WERI-Rb-1 (cell line): ENCODE measurements at regions not wholly inside any gene's neighbourhood (a gene's known extent, or its start where the extent isn't known, plus 50 kb on each side); places are given as distances from the start of the nearest gene placed in this dataset.

Source experiments
- DNase-seq: peaks from one replicate; pipeline ENCODE4 v3.0.0-alpha.2; 2020
- H3K27ac ChIP-seq: fragments of 250-450 bp; sonication (Bioruptor Pico); 2 replicates; pipeline ENCODE4 v1.5.1; 2020; ENCODE audit warnings: mild to moderate bottlenecking, moderate library complexity
- H3K27me3 ChIP-seq: fragments of 250-450 bp; sonication (Bioruptor Pico); 2 replicates; pipeline ENCODE4 v1.5.1; 2021; ENCODE audit warnings: mild to moderate bottlenecking, low read depth, moderate library complexity; ENCODE audit not compliant: insufficient read depth, severe bottlenecking
- H3K36me3 ChIP-seq: fragments of 250-450 bp; sonication (Bioruptor Pico); 2 replicates; pipeline ENCODE4 v1.5.1; 2020; ENCODE audit warnings: mild to moderate bottlenecking, moderate library complexity
- H3K4me3 ChIP-seq: 2 replicates; pipeline ENCODE4 v1.5.1; 2011; ENCODE audit warnings: low read depth, mild to moderate bottlenecking, control low read depth, low read length
- H3K9me3 ChIP-seq: fragments of 250-450 bp; sonication (Bioruptor Pico); 2 replicates; pipeline ENCODE4 v1.5.1; 2021; ENCODE audit warnings: mild to moderate bottlenecking, moderate library complexity; ENCODE audit not compliant: severe bottlenecking
- TF ChIP-seq, protein P1 (sequence below): IDR thresholded peaks from 2 replicates; pipeline ENCODE4 v1.5.1; 2011; ENCODE audit warnings: low read depth, mild to moderate bottlenecking, control low read depth, inconsistent platforms, low read length

DNA sequence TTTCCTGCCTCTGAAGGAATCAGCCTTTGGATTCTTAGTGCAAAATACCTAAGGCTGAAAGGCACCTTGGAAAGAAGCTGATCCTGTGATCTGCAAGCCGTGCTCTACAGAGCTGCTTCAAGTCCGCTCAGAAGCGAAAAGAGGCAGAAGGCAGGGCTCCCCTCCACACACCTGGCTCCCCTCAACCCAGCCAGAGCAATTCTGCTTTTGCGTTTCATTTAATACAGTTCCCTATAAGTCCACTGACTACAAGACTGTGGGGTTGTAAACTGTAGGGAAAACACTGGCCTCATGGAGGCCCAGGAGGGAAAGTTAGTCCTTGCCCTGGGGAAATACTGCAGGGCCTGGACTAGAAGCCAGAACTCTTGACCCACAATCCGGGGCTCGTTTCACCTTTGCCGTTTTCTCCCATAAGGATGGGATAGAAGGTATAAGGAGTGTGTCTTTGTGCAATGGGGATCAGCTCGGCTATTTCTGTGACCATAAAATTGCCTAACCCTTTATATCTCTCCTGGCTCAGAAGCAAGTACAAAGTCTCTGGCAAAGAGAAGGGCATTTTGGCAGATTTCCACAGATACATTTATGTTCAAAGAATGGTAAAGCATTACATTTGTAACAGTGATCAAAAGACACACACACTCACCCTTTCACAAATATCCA lies 95.8 kb upstream of the TEX51 start:
- H3K9me3 ChIP-seq: no peaks in the 10 kb centered on the region
- no peaks in the 10 kb centered on the region for H3K36me3 ChIP-seq
- TF ChIP-seq, protein P1, sequence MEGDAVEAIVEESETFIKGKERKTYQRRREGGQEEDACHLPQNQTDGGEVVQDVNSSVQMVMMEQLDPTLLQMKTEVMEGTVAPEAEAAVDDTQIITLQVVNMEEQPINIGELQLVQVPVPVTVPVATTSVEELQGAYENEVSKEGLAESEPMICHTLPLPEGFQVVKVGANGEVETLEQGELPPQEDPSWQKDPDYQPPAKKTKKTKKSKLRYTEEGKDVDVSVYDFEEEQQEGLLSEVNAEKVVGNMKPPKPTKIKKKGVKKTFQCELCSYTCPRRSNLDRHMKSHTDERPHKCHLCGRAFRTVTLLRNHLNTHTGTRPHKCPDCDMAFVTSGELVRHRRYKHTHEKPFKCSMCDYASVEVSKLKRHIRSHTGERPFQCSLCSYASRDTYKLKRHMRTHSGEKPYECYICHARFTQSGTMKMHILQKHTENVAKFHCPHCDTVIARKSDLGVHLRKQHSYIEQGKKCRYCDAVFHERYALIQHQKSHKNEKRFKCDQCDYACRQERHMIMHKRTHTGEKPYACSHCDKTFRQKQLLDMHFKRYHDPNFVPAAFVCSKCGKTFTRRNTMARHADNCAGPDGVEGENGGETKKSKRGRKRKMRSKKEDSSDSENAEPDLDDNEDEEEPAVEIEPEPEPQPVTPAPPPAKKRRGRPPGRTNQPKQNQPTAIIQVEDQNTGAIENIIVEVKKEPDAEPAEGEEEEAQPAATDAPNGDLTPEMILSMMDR: no peak
- no peak overlapping the region for H3K4me3 ChIP-seq
- H3K27ac ChIP-seq: no peak overlapping the region
- peaks cover 19% of the 10 kb centered on the region for H3K27me3 ChIP-seq
- no peak for DNase-seq

DNA sequence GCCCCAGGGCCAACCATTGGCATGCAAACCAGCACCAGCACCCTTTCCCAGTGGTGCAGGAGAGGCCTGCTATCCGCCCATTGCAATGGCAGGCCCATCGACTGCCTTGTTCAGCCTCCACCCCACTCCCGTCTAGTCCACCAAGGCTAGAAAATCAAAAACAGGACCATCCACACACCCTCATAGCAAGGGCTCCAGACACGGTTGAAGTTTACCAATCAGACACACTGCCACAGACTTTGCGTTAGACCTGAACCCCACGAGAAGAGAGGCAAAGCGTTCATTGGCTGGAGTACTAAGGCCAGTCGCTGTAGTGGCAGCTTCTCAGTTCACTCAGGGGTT lies 95.3 kb upstream of the TEX51 start:
- no peak overlapping the region for H3K4me3 ChIP-seq
- H3K27me3 ChIP-seq: peaks cover 19% of the 10 kb centered on the region
- H3K9me3 ChIP-seq: no peaks in the 10 kb centered on the region
- TF ChIP-seq, protein P1: no peak
- no peak overlapping the region for H3K27ac ChIP-seq
- DNase-seq: no peak
- no peaks in the 10 kb centered on the region for H3K36me3 ChIP-seq

DNA sequence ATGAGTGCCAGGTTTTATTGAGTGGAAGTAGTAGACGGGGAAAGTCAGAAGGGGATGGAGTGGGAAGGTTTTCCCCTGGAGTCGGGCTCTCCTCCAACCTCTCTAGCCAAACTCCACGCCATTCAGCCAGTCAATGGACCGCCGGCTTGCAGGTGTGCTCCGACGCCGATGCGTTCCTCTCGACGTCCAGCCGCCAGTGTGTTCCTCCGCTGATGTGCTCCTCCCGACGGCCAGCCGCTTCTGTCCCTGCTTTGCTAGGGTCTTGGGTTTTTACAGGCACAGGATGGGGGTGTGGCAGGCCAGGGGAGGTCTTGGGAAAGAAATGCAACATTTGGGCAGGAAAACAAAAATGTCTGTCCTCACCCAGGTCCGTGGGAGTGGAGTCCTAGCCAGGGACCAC lies 94.3 kb upstream of the TEX51 start:
- TF ChIP-seq, protein P1: no peak
- DNase-seq: no peak
- H3K27ac ChIP-seq: no peak overlapping the region
- no peaks in the 10 kb centered on the region for H3K36me3 ChIP-seq
- no peaks in the 10 kb centered on the region for H3K9me3 ChIP-seq
- H3K4me3 ChIP-seq: no peak overlapping the region
- H3K27me3 ChIP-seq: peaks cover 15% of the 10 kb centered on the region

GRCh38 chr2:126808929-126809328 lies 89.8 kb upstream of the TEX51 start:
- Histone ChIP-seq H3K27ac (no peak overlapping the region), H3K9me3 (peaks cover 3% of the 10 kb centered on the region), H3K27me3 (peaks cover 6% of the 10 kb centered on the region), H3K36me3 (no peaks in the 10 kb centered on the region), H3K4me3 (no peak overlapping the region)
- TF ChIP-seq, protein P1: no peak
- DNase-seq: no peak

DNA sequence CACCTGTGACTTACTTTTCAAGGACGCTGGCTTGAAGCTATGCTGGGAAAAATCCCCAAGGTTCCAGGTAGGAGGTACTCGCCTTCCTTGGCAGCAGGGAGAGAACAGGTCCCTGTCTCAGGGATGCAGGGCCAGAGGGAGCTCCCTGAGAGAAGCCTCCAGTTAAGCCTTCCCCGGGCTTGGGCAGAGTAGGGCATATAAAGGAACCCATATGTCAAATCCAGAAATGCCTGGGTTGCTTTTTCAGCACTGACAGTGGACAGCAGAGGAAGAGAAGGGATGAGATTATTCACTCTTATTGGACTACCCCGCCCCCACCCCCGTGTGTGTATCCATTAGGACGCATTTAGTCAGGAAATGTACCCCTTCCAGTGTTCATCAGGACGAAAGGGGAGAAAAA lies 89.3 kb upstream of the TEX51 start:
- Histone ChIP-seq H3K27ac (no peak overlapping the region), H3K36me3 (no peaks in the 10 kb centered on the region), H3K9me3 (peaks cover 3% of the 10 kb centered on the region), H3K27me3 (peaks cover 6% of the 10 kb centered on the region), H3K4me3 (no peak overlapping the region)
- no peak for DNase-seq
- TF ChIP-seq, protein P1: no peak

DNA sequence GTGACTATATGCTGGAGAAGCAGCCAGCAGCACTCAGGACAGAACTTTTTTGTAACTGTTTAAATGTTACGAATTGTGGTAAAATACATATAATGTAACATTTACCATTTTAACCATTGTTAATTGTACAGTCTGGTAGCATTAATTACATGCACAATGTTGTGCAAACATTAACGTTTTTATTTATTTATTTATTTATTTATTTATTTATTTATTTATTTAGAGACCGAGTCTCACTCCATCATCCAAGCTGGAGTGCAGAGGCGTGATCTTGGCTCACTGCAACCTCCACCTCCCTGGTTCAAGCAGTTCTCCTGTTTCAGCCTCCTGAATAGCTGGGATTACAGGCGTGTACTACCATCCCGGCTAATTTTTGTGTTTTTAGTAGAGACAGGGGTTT lies 88.7 kb upstream of the TEX51 start:
- H3K36me3 ChIP-seq: no peaks in the 10 kb centered on the region
- H3K27me3 ChIP-seq: peaks cover 9% of the 10 kb centered on the region
- no peak overlapping the region for H3K4me3 ChIP-seq
- no peak for DNase-seq
- peaks cover 3% of the 10 kb centered on the region for H3K9me3 ChIP-seq
- TF ChIP-seq, protein P1: no peak
- H3K27ac ChIP-seq: no peak overlapping the region
